Gastroesophageal sphincter (tissue), 3 donors: ENCODE measurements at regions not wholly inside any gene's neighbourhood (a gene's known extent, or its start where the extent isn't known, plus 50 kb on each side); places are given as distances from the start of the nearest gene placed in this dataset.

ENCODE experiments used
- CTCF ChIP-seq, 4 experiments: fragments of 200-600 bp in 2 of 4; fragments of 450-650 bp in 2 of 4; sonication (generic) in 1 of 4; IDR thresholded peaks; one replicate each; pipeline ENCODE4 v1.5.1; 2017 to 2019; ENCODE audit warnings: antibody characterized with exemption in 4 of 4, mild to moderate bottlenecking in 2 of 4, moderate library complexity in 2 of 4
- EP300 ChIP-seq: sonication (generic); formaldehyde crosslinking; IDR thresholded peaks from one replicate; pipeline ENCODE4 v1.6.1; 2017; ENCODE audit warnings: antibody characterized with exemption, mild to moderate bottlenecking
- POLR2A ChIP-seq, 2 donors: fragments of 450-650 bp; IDR thresholded peaks; one replicate each; pipeline ENCODE4 v1.6.1; 2017; ENCODE audit warnings: antibody characterized with exemption in 2 of 2, mild to moderate bottlenecking in 2 of 2, moderate library complexity in 1 of 2
- POLR2AphosphoS5 ChIP-seq: sonication (generic); formaldehyde crosslinking; IDR thresholded peaks from one replicate; pipeline ENCODE4 v1.6.1; 2017; ENCODE audit warnings: antibody characterized with exemption

- TF ChIP-seq CTCF (IDR thresholded peaks at IDR 0.05) (no peak), EP300 (no peak), POLR2A (IDR thresholded peaks at IDR 0.05) (no peak), POLR2AphosphoS5 (no peak)
Measured at GRCh38 chr12:94829552-94829951, 173.9 kb downstream of the NDUFA12 start.
